ENCODE measurements at regions not wholly inside any gene's neighbourhood (a gene's known extent, or its start where the extent isn't known, plus 50 kb on each side); places are given as distances from the start of the nearest gene placed in this dataset.
"Not testable (repeated sequence)": the region's sequence is repeated elsewhere in the genome, so short reads cannot be mapped to it uniquely, and the experiment has no call there.

- Histone ChIP-seq H3K4me1 (no peaks in the 10 kb centered on the region), H3K4me3 (no peak overlapping the region), H3K9me3 (no peaks in the 10 kb centered on the region), H3K27ac (no peak overlapping the region), H3K27me3 (no peaks in the 10 kb centered on the region), H3K36me3 (no peaks in the 10 kb centered on the region)
- intact Hi-C loops (cut with DNase I) = no loop called here
- no peak for ATAC-seq
- no peak for TF ChIP-seq CTCF (IDR thresholded peaks at IDR 0.05)
- DNase-seq = no peak
These were observed 71.8 kb upstream of the NCKAP5 start for GRCh38 chr2:133640103-133640502.

- Histone ChIP-seq H3K27ac (no peak overlapping the region), H3K9me3 (no peaks in the 10 kb centered on the region), H3K27me3 (no peaks in the 10 kb centered on the region), H3K4me1 (no peaks in the 10 kb centered on the region), H3K4me3 (no peak overlapping the region), H3K36me3 (no peaks in the 10 kb centered on the region)
- intact Hi-C loops (cut with DNase I) = no loop called here
- DNase-seq = peak; percentile 58
- peak; percentile 90 for ATAC-seq
- TF ChIP-seq CTCF (IDR thresholded peaks at IDR 0.05) = peak; percentile 5
These were observed 73.2 kb upstream of the NCKAP5 start for GRCh38 chr2:133641497-133641896.

GRCh38 chr2:133641942-133642725 lies 73.9 kb upstream of the NCKAP5 start:
- Histone ChIP-seq H3K27me3 (no peaks in the 10 kb centered on the region), H3K36me3 (no peaks in the 10 kb centered on the region), H3K27ac (no peak overlapping the region), H3K4me1 (no peaks in the 10 kb centered on the region), H3K4me3 (no peak overlapping the region), H3K9me3 (no peaks in the 10 kb centered on the region)
- no peak for DNase-seq
- TF ChIP-seq CTCF (IDR thresholded peaks at IDR 0.05) = no peak
- intact Hi-C loops (cut with DNase I) = no loop called here
- no peak for ATAC-seq

- no peaks in the 10 kb centered on the region for H3K27me3 ChIP-seq
- intact Hi-C loops (cut with DNase I) = no loop called here
- ATAC-seq (no peak), DNase-seq (no peak)
- no peaks in the 10 kb centered on the region for H3K36me3 ChIP-seq
- H3K4me3 ChIP-seq = no peak overlapping the region
- H3K27ac ChIP-seq = no peak overlapping the region
- no peak for TF ChIP-seq CTCF (IDR thresholded peaks at IDR 0.05)
- no peaks in the 10 kb centered on the region for H3K4me1 ChIP-seq
- no peaks in the 10 kb centered on the region for H3K9me3 ChIP-seq
These were observed 74.5 kb upstream of the NCKAP5 start for GRCh38 chr2:133642791-133643191.

- ATAC-seq (no peak), DNase-seq (no peak)
- Histone ChIP-seq H3K4me3 (no peak overlapping the region), H3K4me1 (no peaks in the 10 kb centered on the region), H3K27me3 (no peaks in the 10 kb centered on the region), H3K36me3 (no peaks in the 10 kb centered on the region), H3K27ac (no peak overlapping the region), H3K9me3 (no peaks in the 10 kb centered on the region)
- intact Hi-C loops (cut with DNase I) = no loop called here
- TF ChIP-seq CTCF (IDR thresholded peaks at IDR 0.05) = no peak
These were observed 75.6 kb upstream of the NCKAP5 start for GRCh38 chr2:133643863-133644262.

- TF ChIP-seq CTCF (IDR thresholded peaks at IDR 0.05) = no peak
- no peak overlapping the region for H3K4me3 ChIP-seq
- no peaks in the 10 kb centered on the region for H3K4me1 ChIP-seq
- ATAC-seq (no peak), DNase-seq (no peak)
- no peak overlapping the region for H3K27ac ChIP-seq
- no peaks in the 10 kb centered on the region for H3K27me3 ChIP-seq
- no peaks in the 10 kb centered on the region for H3K9me3 ChIP-seq
- no peaks in the 10 kb centered on the region for H3K36me3 ChIP-seq
- intact Hi-C loops (cut with DNase I) = no loop called here
These were observed 76.6 kb upstream of the NCKAP5 start for GRCh38 chr2:133644846-133645245.

- H3K27ac ChIP-seq; intact Hi-C loops (cut with DNase I); H3K36me3 ChIP-seq; H3K4me1 ChIP-seq; H3K4me3 ChIP-seq; H3K9me3 ChIP-seq; ATAC-seq; H3K27me3 ChIP-seq; DNase-seq: not testable (repeated sequence)
These were observed 79.1 kb upstream of the NCKAP5 start for GRCh38 chr2:133647386-133647785.
